Ishikawa (cell line): ENCODE measurements at regions not wholly inside any gene's neighbourhood (a gene's known extent, or its start where the extent isn't known, plus 50 kb on each side); places are given as distances from the start of the nearest gene placed in this dataset.

Source experiments
- CEBPB ChIP-seq: IDR thresholded peaks from 2 replicates; pipeline ENCODE4 v1.6.1; 2012
- NFIC ChIP-seq: IDR thresholded peaks from 2 replicates; pipeline ENCODE4 v1.6.1; 2012
- RAD21 ChIP-seq: IDR thresholded peaks from 2 replicates; pipeline ENCODE4 v1.6.1; 2012; ENCODE audit warnings: low read depth
- TAF1 ChIP-seq: IDR thresholded peaks from 2 replicates; pipeline ENCODE4 v1.6.1; 2012; ENCODE audit warnings: low read depth, mild to moderate bottlenecking
- YY1 ChIP-seq: IDR thresholded peaks from 2 replicates; pipeline ENCODE4 v1.6.1; 2012; ENCODE audit warnings: low read depth
- TF ChIP-seq, protein P1 (sequence below): IDR thresholded peaks from 2 replicates; pipeline ENCODE4 v1.6.1; 2012
- TF ChIP-seq, protein P2 (sequence below): IDR thresholded peaks from 2 replicates; pipeline ENCODE4 v1.6.1; 2012; ENCODE audit warnings: low read depth, mild to moderate bottlenecking

DNA sequence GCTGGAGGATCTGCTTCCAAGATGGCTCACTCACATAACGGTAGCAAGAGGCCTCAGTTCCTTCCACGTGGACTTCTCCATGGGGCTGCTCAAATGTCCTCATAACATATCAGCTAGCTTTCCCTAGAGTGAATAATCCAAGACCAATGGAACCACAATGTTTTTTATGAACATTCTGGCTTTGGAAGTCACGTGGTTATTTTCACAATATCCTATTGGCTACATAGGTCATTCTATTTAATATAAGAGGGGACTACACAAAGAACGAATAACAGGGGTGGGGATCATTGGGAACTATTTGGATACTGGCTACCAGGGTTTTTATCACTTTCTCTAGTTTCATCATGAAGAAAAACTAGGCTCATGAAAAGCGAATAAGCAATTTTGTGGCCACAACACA lies 81.4 kb downstream of the ZNF622 start:
- TF ChIP-seq NFIC (no peak), YY1 (no peak), TAF1 (no peak), CEBPB (no peak), RAD21 (no peak)
- TF ChIP-seq, protein P1, sequence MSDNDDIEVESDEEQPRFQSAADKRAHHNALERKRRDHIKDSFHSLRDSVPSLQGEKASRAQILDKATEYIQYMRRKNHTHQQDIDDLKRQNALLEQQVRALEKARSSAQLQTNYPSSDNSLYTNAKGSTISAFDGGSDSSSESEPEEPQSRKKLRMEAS = no peak
- TF ChIP-seq, protein P2, sequence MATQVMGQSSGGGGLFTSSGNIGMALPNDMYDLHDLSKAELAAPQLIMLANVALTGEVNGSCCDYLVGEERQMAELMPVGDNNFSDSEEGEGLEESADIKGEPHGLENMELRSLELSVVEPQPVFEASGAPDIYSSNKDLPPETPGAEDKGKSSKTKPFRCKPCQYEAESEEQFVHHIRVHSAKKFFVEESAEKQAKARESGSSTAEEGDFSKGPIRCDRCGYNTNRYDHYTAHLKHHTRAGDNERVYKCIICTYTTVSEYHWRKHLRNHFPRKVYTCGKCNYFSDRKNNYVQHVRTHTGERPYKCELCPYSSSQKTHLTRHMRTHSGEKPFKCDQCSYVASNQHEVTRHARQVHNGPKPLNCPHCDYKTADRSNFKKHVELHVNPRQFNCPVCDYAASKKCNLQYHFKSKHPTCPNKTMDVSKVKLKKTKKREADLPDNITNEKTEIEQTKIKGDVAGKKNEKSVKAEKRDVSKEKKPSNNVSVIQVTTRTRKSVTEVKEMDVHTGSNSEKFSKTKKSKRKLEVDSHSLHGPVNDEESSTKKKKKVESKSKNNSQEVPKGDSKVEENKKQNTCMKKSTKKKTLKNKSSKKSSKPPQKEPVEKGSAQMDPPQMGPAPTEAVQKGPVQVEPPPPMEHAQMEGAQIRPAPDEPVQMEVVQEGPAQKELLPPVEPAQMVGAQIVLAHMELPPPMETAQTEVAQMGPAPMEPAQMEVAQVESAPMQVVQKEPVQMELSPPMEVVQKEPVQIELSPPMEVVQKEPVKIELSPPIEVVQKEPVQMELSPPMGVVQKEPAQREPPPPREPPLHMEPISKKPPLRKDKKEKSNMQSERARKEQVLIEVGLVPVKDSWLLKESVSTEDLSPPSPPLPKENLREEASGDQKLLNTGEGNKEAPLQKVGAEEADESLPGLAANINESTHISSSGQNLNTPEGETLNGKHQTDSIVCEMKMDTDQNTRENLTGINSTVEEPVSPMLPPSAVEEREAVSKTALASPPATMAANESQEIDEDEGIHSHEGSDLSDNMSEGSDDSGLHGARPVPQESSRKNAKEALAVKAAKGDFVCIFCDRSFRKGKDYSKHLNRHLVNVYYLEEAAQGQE = no peak
